Inferior parietal cortex (tissue), 1 donor: ENCODE measurements at regions not wholly inside any gene's neighbourhood (a gene's known extent, or its start where the extent isn't known, plus 50 kb on each side); places are given as distances from the start of the nearest gene placed in this dataset.

Source experiments
- DNase-seq: peaks from one replicate; pipeline ENCODE4 v3.0.0-alpha.2; 2016; ENCODE audit errors: extremely low spot score

- DNase-seq: no peak
Measured at GRCh38 chr10:130869179-130869841, 442.2 kb downstream of the TCERG1L start.

GRCh38 chr10:130871406-130871805 lies 440.1 kb downstream of the TCERG1L start:
- no peak for DNase-seq

DNA sequence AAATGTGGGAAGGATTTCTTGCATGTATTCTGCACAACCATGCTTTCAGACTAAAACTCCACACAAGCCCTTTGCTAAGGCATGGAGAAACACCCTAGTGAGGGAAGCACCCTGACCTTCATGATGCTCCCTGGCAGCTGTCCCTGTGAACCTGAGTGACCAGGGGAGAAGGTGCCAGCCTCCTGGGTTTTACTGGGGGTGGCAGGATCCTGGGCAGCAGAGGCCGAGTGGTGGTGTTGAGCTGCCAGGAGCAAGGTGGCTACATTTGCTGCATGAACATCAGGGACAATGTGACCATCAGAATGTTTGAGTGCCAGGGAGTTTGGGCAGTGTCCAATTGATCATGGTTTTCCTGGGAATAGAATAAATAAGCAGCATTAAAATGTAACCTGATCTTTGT lies 437.9 kb downstream of the TCERG1L start:
- no peak for DNase-seq

GRCh38 chr10:130875116-130875515 lies 436.4 kb downstream of the TCERG1L start:
- DNase-seq: no peak

DNA sequence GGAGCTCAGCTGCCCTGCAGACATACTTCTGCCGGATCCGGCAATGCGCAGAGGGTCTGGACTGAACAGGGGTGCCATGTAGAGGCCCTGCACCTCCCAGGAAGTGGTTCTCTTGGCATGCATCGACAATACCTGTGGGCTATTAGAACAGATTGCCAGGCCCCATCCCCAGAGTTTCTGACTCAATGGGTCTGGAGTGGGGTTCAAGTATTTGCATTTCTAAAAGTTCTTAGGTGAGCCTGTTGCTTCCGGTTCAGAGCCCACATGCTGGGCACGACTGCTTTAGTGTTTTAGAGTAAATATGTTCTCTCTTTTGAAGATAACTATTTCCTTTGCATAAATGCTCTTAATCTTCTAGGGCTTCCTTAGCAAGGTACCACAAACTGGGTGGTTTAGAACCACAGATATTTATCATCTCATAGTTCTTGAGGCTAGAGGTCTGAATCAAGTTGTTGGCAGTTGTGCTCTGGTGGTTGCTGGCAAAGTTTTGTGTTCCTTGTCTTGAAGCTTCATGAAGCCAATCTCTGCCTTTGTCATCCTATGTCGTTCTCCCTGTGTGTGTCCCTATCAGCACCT lies 435.5 kb downstream of the TCERG1L start:
- no peak for DNase-seq

GRCh38 chr10:130877126-130877525 lies 434.4 kb downstream of the TCERG1L start:
- DNase-seq: no peak

GRCh38 chr10:130878131-130878530 lies 433.4 kb downstream of the TCERG1L start:
- no peak for DNase-seq

GRCh38 chr10:130882906-130883305 lies 428.6 kb downstream of the TCERG1L start:
- DNase-seq: no peak

GRCh38 chr10:130884456-130884855 lies 427.1 kb downstream of the TCERG1L start:
- DNase-seq: no peak

DNA sequence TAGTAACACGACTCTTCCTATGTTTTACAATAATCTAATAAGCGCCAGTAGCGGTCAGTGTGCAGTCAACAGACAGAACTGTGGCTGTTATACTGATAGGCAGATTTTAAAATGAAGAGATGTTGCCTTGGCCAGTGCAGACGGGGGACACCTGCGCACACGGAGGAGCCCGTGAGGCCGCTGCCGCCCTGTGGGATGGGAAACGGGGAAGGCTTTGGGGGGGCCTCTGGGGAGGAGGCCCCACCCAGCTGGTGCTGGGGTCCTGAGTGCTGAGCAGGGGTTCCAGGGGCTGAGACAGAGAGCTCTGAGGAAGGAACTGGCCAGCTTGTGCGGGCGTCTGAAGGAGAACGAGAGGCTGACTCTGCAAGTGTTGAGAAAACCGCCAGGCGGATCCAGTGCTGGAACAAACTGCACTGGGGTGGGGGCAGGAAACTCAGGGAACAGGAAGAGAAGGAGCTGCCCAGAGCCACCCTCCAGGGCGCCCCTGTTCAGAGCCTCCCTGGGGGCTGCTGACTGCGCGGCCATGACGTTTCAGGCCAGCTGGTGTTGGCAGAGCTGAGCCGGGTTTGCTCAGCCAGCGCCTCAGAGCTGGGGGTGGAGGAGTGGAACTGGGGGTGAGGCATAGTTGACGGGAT lies 426.4 kb downstream of the TCERG1L start:
- DNase-seq: no peak

DNA sequence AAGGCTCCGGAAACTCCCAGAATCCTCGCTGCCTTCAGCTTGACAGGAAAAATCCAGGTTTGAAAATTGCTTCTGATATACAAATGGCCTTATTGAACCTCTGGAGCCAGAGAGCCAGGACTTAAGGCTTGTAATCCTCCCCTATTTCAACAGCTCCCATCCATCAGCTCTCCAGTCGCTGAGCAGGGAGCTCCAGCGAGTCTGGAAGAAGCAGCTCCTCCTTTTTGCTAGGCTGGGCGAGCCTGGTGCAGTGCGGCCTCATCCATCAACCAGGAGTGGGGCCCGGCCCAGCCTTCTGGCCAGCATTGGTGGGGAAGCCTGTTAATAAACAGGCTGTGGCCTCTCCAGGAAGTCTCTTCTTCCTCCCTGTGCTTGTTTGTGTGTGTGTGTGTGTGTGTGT lies 424.4 kb downstream of the TCERG1L start:
- no peak for DNase-seq

DNA sequence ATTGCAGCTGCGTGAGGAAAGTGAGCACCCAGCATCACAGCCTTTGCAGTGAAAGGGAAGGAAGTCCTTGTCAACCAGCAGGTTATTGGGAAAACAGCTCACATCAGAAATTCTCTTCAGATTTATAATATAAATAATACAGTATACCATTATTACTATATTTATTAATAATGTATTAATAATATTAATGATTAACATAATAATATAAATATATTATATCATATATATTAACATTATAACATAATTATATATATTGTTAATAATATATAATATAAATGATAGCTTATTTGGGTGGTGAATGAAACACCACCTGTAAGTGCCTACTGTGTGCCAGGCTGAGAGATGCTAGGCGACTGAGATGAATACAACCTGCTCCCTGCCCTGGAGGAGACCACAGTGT lies 423.0 kb downstream of the TCERG1L start:
- no peak for DNase-seq

GRCh38 chr10:130889240-130889639 lies 422.3 kb downstream of the TCERG1L start:
- no peak for DNase-seq

DNA sequence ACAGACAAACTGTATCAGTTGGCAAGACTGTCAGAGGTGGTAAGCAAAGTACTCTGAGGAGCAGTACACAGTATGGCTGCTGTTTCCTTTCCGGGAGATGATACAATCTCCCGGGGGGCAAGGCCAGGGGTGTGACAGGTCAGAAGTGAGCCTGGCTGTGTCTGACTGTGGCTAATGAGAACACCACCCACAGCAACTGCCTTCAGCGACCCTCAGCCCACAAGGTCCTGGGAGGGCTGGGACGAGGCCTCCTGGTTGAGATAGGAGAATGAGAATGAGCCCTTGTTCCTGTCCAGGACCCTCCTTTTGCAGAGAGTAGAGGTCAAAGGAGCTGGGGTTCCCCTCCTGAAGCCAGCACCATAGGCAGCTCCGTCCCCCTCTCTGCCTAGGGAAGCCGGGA lies 421.7 kb downstream of the TCERG1L start:
- DNase-seq: no peak

GRCh38 chr10:130891066-130891465 lies 420.5 kb downstream of the TCERG1L start:
- no peak for DNase-seq

GRCh38 chr10:130894471-130894870 lies 417.1 kb downstream of the TCERG1L start:
- DNase-seq: no peak

GRCh38 chr10:130895161-130895560 lies 416.4 kb downstream of the TCERG1L start:
- DNase-seq: no peak

GRCh38 chr10:130897815-130898214 lies 413.7 kb downstream of the TCERG1L start:
- DNase-seq: no peak

DNA sequence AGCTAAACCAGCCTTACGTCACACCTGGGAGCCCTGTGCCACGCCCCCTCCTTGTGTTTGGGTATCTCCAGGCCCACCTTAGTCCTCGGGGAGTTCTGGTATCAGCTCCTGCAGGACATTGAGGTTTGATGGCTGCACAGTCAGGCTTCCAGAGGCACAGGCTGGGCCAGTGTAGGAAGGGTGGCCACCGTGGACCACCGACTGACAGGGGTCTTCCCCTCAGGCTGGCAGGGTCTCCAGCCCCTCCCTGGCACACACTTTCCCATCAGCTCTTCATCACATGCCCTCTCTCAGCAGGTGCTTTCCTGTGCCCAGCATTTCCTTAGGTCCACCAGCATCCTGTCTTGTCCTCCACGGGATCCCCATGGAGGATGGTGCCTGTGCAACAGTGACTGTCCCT lies 413.1 kb downstream of the TCERG1L start:
- no peak for DNase-seq

GRCh38 chr10:130899856-130900255 lies 411.7 kb downstream of the TCERG1L start:
- DNase-seq: no peak

DNA sequence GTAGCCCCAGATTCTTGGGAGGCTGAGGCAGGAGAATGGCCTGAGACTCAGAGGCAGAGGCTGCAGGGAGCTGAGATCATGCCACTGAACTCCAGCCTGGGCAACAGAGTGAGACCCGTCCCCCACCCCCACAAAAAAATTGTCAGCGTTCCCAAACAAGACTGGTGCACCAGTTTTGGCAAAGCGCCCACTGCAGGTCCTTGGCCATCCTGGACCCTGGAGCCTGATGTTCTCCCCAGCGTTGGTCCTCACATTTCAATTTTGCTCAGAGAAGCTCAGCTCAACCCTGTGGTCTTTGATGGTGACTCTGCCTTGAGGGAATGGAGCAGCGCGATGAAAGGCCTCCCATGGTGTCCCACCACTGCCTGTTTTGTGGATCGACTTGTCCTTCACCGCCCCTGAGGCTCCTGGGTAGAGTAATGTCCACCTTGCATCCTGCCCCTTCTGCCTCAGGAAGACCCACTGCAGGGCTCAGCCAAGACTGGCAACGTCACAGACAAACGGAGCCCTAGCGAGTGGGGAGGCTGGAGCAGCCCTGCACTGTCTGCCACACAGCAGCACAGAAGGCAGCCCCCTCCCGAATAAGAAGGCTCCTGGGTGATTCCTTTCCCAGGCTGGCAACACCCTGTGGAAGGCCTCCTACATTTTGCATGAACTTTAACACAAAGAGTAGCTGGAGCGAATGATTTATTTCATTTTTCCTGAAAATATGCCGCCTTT lies 410.9 kb downstream of the TCERG1L start:
- no peak for DNase-seq

DNA sequence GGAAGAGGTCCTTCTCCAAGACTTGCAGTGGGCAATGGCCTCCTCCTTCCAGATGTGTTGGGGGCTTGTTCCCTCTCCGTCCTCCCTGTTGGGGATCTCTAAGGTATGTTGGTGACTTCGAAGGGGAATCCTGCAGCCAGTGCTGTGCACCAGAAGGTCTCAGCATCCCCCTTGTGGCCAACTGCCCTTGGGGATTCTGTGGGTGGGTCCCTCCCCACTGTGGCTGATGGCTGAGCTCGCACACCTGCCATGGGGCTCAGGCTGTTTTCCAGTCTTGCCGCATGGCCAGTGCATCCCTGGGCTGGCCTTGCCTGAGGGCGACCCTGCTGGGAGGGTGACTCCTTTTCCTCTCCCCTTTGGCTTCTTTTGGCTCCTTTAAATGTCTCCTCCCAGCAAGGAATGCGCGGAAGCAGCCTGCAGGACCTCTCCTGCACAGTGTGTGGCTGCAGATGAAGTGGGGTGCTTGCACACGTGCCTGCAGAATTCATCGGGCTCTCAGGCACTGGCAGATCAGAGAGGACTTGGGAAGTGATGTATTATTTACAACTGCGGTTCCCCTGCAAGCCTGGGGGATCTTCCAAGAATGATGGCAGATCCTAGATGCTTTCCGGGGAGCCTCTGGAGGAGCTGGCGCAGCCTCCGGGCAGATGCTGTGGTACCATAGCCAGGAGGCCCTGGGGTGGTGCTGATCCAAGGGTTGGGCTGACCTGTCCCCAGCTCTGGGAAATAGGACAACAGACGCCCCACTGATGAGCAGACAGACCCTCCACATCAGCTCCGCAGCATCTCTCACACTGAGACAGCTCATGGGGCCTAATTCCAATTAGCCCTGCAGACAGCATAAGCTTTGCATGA lies 410.0 kb downstream of the TCERG1L start:
- DNase-seq: no peak
